ENCODE measurements at regions not wholly inside any gene's neighbourhood (a gene's known extent, or its start where the extent isn't known, plus 50 kb on each side); places are given as distances from the start of the nearest gene placed in this dataset.
"Not testable (repeated sequence)": the region's sequence is repeated elsewhere in the genome, so short reads cannot be mapped to it uniquely, and the experiment has no call there.

GRCh38 chr9:65403721-65404120, 118.7 kb upstream of the FOXD4L5 start:
- H3K4me1 ChIP-seq (ENCODE audit: control insufficient read depth, insufficient read depth, low read depth, low read length) = no peaks in the 10 kb centered on the region
- no peak for DNase-seq
- H3K27ac ChIP-seq (ENCODE audit: low read length, poor library complexity, severe bottlenecking) = no peak overlapping the region
- no peak overlapping the region for H2BK120ac ChIP-seq (ENCODE audit: low read depth, low read length)
- H4K8ac ChIP-seq (ENCODE audit: low read length) = no peak overlapping the region
- no peak overlapping the region for H2BK12ac ChIP-seq (ENCODE audit: low read length in 2 of 2)
- H3K9me3 ChIP-seq (ENCODE audit: control insufficient read depth, low read length) = no peaks in the 10 kb centered on the region
- H2AFZ ChIP-seq (ENCODE audit: low read depth, low read length) = no peak overlapping the region
- H3K4me2 ChIP-seq (ENCODE audit: low read length, poor library complexity, severe bottlenecking) = no peak overlapping the region
- no peaks in the 10 kb centered on the region for H3K36me3 ChIP-seq (ENCODE audit: control insufficient read depth in 1 of 2, insufficient read depth in 2 of 2, low read depth in 1 of 2, low read length in 2 of 2)
- H2AK5ac ChIP-seq (ENCODE audit: low read length, severe bottlenecking) = no peak overlapping the region
- H3K14ac ChIP-seq (ENCODE audit: low read length in 2 of 2) = no peak overlapping the region
- H4K91ac ChIP-seq (ENCODE audit: low read length) = no peak overlapping the region
- H2BK15ac ChIP-seq (ENCODE audit: low read depth, poor library complexity, severe bottlenecking) = no peak overlapping the region
- H3K79me1 ChIP-seq (replicated peaks; ENCODE audit: low read length, poor library complexity, severe bottlenecking) = no peaks in the 10 kb centered on the region
- no peak overlapping the region for H3K23ac ChIP-seq (ENCODE audit: low read length in 2 of 2)
- no peak overlapping the region for H3K9ac ChIP-seq (ENCODE audit: low read length)
- no peak overlapping the region for H3K4ac ChIP-seq (ENCODE audit: low read depth in 1 of 2, low read length in 2 of 2)
- no peak overlapping the region for H2BK5ac ChIP-seq (ENCODE audit: low read depth, low read length, poor library complexity, severe bottlenecking)
- no peaks in the 10 kb centered on the region for H3K27me3 ChIP-seq (ENCODE audit: control insufficient read depth in 1 of 2, insufficient read depth in 1 of 2, low read length in 2 of 2)
- 77% methylated on average over 10 of the region's 10 CpGs for WGBS
- no peak overlapping the region for H3K18ac ChIP-seq (ENCODE audit: low read depth in 1 of 2, low read length in 2 of 2)
- no peak overlapping the region for H3K4me3 ChIP-seq (ENCODE audit: insufficient read depth in 1 of 2, low read depth in 1 of 2, low read length in 2 of 2)

GRCh38 chr9:65403072-65403471, 118.1 kb upstream of the FOXD4L5 start:
- H3K79me1 ChIP-seq (replicated peaks; ENCODE audit: low read length, poor library complexity, severe bottlenecking); H3K23ac ChIP-seq (ENCODE audit: low read length in 2 of 2): not testable (repeated sequence)

GRCh38 chr9:65402206-65402870, 117.3 kb upstream of the FOXD4L5 start:
- H3K14ac ChIP-seq (ENCODE audit: low read length in 2 of 2); H2BK120ac ChIP-seq (ENCODE audit: low read depth, low read length); H2BK15ac ChIP-seq (ENCODE audit: low read depth, poor library complexity, severe bottlenecking); H3K36me3 ChIP-seq (ENCODE audit: control insufficient read depth in 1 of 2, insufficient read depth in 2 of 2, low read depth in 1 of 2, low read length in 2 of 2); H3K79me1 ChIP-seq (replicated peaks; ENCODE audit: low read length, poor library complexity, severe bottlenecking); H3K9ac ChIP-seq (ENCODE audit: low read length); H3K4me1 ChIP-seq (ENCODE audit: control insufficient read depth, insufficient read depth, low read depth, low read length); H3K27me3 ChIP-seq (ENCODE audit: control insufficient read depth in 1 of 2, insufficient read depth in 1 of 2, low read length in 2 of 2); H3K4me3 ChIP-seq (ENCODE audit: insufficient read depth in 1 of 2, low read depth in 1 of 2, low read length in 2 of 2); H3K4ac ChIP-seq (ENCODE audit: low read depth in 1 of 2, low read length in 2 of 2); H3K4me2 ChIP-seq (ENCODE audit: low read length, poor library complexity, severe bottlenecking); H3K27ac ChIP-seq (ENCODE audit: low read length, poor library complexity, severe bottlenecking); H4K8ac ChIP-seq (ENCODE audit: low read length); H3K23ac ChIP-seq (ENCODE audit: low read length in 2 of 2); H2BK12ac ChIP-seq (ENCODE audit: low read length in 2 of 2); H3K9me3 ChIP-seq (ENCODE audit: control insufficient read depth, low read length); H2AK5ac ChIP-seq (ENCODE audit: low read length, severe bottlenecking); DNase-seq; H2BK5ac ChIP-seq (ENCODE audit: low read depth, low read length, poor library complexity, severe bottlenecking); H2AFZ ChIP-seq (ENCODE audit: low read depth, low read length); H4K91ac ChIP-seq (ENCODE audit: low read length); H3K18ac ChIP-seq (ENCODE audit: low read depth in 1 of 2, low read length in 2 of 2): not testable (repeated sequence)
- WGBS = 91% methylated on average over 15 of the region's 18 CpGs

More at GRCh38 chr9:65403072-65403471, 118.1 kb upstream of the FOXD4L5 start:
- not testable (repeated sequence) for H2AFZ ChIP-seq (ENCODE audit: low read depth, low read length); H3K4ac ChIP-seq (ENCODE audit: low read depth in 1 of 2, low read length in 2 of 2); H2BK120ac ChIP-seq (ENCODE audit: low read depth, low read length); H3K4me2 ChIP-seq (ENCODE audit: low read length, poor library complexity, severe bottlenecking); H4K91ac ChIP-seq (ENCODE audit: low read length); H2BK5ac ChIP-seq (ENCODE audit: low read depth, low read length, poor library complexity, severe bottlenecking); H2BK12ac ChIP-seq (ENCODE audit: low read length in 2 of 2); H3K18ac ChIP-seq (ENCODE audit: low read depth in 1 of 2, low read length in 2 of 2); H3K9me3 ChIP-seq (ENCODE audit: control insufficient read depth, low read length); H3K14ac ChIP-seq (ENCODE audit: low read length in 2 of 2); H3K27me3 ChIP-seq (ENCODE audit: control insufficient read depth in 1 of 2, insufficient read depth in 1 of 2, low read length in 2 of 2); H3K4me3 ChIP-seq (ENCODE audit: insufficient read depth in 1 of 2, low read depth in 1 of 2, low read length in 2 of 2); H2AK5ac ChIP-seq (ENCODE audit: low read length, severe bottlenecking); H3K4me1 ChIP-seq (ENCODE audit: control insufficient read depth, insufficient read depth, low read depth, low read length); H4K8ac ChIP-seq (ENCODE audit: low read length); H3K9ac ChIP-seq (ENCODE audit: low read length); DNase-seq; H2BK15ac ChIP-seq (ENCODE audit: low read depth, poor library complexity, severe bottlenecking); H3K36me3 ChIP-seq (ENCODE audit: control insufficient read depth in 1 of 2, insufficient read depth in 2 of 2, low read depth in 1 of 2, low read length in 2 of 2); H3K27ac ChIP-seq (ENCODE audit: low read length, poor library complexity, severe bottlenecking)
- 87% methylated on average over 7 of the region's 11 CpGs for WGBS

GRCh38 chr9:65401456-65402045, 116.5 kb upstream of the FOXD4L5 start:
- not testable (repeated sequence) for H3K14ac ChIP-seq (ENCODE audit: low read length in 2 of 2); H3K27ac ChIP-seq (ENCODE audit: low read length, poor library complexity, severe bottlenecking); H3K9me3 ChIP-seq (ENCODE audit: control insufficient read depth, low read length); H3K36me3 ChIP-seq (ENCODE audit: control insufficient read depth in 1 of 2, insufficient read depth in 2 of 2, low read depth in 1 of 2, low read length in 2 of 2); H2AFZ ChIP-seq (ENCODE audit: low read depth, low read length); H3K23ac ChIP-seq (ENCODE audit: low read length in 2 of 2); H4K91ac ChIP-seq (ENCODE audit: low read length); H2BK120ac ChIP-seq (ENCODE audit: low read depth, low read length); H2BK15ac ChIP-seq (ENCODE audit: low read depth, poor library complexity, severe bottlenecking); H3K4ac ChIP-seq (ENCODE audit: low read depth in 1 of 2, low read length in 2 of 2); H3K27me3 ChIP-seq (ENCODE audit: control insufficient read depth in 1 of 2, insufficient read depth in 1 of 2, low read length in 2 of 2); H2BK12ac ChIP-seq (ENCODE audit: low read length in 2 of 2); H3K79me1 ChIP-seq (replicated peaks; ENCODE audit: low read length, poor library complexity, severe bottlenecking); H2BK5ac ChIP-seq (ENCODE audit: low read depth, low read length, poor library complexity, severe bottlenecking); H3K4me2 ChIP-seq (ENCODE audit: low read length, poor library complexity, severe bottlenecking); H3K4me1 ChIP-seq (ENCODE audit: control insufficient read depth, insufficient read depth, low read depth, low read length); H2AK5ac ChIP-seq (ENCODE audit: low read length, severe bottlenecking); H4K8ac ChIP-seq (ENCODE audit: low read length); H3K9ac ChIP-seq (ENCODE audit: low read length); H3K18ac ChIP-seq (ENCODE audit: low read depth in 1 of 2, low read length in 2 of 2); DNase-seq; H3K4me3 ChIP-seq (ENCODE audit: insufficient read depth in 1 of 2, low read depth in 1 of 2, low read length in 2 of 2)
- 77% methylated on average over 7 of the region's 9 CpGs for WGBS
